ENCODE measurements at regions not wholly inside any gene's neighbourhood (a gene's known extent, or its start where the extent isn't known, plus 50 kb on each side); places are given as distances from the start of the nearest gene placed in this dataset.

DNA sequence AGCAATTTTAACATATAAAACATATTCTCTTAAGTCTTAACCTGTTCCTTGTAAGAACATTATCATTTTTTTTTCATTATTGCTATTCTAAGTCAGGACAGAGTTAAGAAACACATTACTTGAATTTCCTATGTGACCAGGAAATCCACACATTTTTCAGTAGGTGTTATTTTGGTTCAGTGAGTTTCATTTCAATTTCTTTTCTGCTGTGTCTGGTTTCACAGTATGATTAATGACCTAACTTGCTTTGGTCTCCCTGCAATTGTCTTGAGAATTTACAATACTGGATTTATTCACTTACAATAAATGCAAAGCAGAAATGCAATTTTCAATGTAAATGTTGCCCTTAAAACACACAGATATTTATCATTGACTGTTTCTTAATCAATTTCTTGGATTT lies 396.9 kb upstream of the TMTC1 start:
- intact Hi-C loops (cut with DNase I): no loop called here
- no peaks in the 10 kb centered on the region for H3K4me1 ChIP-seq
- no peak for TF ChIP-seq EP300 (IDR thresholded peaks at IDR 0.05)
- TF ChIP-seq, protein P1, sequence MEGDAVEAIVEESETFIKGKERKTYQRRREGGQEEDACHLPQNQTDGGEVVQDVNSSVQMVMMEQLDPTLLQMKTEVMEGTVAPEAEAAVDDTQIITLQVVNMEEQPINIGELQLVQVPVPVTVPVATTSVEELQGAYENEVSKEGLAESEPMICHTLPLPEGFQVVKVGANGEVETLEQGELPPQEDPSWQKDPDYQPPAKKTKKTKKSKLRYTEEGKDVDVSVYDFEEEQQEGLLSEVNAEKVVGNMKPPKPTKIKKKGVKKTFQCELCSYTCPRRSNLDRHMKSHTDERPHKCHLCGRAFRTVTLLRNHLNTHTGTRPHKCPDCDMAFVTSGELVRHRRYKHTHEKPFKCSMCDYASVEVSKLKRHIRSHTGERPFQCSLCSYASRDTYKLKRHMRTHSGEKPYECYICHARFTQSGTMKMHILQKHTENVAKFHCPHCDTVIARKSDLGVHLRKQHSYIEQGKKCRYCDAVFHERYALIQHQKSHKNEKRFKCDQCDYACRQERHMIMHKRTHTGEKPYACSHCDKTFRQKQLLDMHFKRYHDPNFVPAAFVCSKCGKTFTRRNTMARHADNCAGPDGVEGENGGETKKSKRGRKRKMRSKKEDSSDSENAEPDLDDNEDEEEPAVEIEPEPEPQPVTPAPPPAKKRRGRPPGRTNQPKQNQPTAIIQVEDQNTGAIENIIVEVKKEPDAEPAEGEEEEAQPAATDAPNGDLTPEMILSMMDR (IDR thresholded peaks at IDR 0.05): no peak

DNA sequence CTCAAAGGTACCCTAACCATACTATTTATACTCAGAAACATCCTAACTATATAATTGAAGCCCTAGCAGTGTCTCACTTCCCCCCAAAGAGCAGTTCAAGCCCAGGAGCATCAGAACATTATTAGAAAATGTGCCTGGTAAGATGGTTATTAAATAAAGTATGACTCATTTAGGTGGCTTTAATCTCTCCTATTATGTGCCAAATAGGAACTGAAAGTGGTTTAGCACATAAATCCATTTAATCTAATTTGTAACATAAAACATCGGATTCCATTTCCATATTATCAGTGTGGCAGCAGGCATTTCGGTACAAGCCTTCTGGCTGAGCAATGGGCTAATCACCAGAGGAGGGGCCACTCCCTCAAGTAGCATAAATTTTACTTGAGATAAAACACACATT lies 395.2 kb upstream of the TMTC1 start:
- no peaks in the 10 kb centered on the region for H3K27me3 ChIP-seq
- H3K4me3 ChIP-seq: no peak overlapping the region
- H3K27ac ChIP-seq: no peak overlapping the region
- H3K36me3 ChIP-seq: no peaks in the 10 kb centered on the region
- WGBS, 2 donors: 84 to 85% methylated on average over 2 of the region's 2 CpGs
- TF ChIP-seq POLR2A (IDR thresholded peaks at IDR 0.05) (no peak), POLR2AphosphoS5 (IDR thresholded peaks at IDR 0.05) (no peak), EP300 (IDR thresholded peaks at IDR 0.05) (no peak)
- TF ChIP-seq, protein P1 (IDR thresholded peaks at IDR 0.05): no peak
- H3K9me3 ChIP-seq: no peaks in the 10 kb centered on the region
- intact Hi-C loops (cut with DNase I): no loop called here
- no peak for DNase-seq
- no peaks in the 10 kb centered on the region for H3K4me1 ChIP-seq

More for the DNA sequence above, 396.9 kb upstream of the TMTC1 start:
- Histone ChIP-seq H3K9me3 (no peaks in the 10 kb centered on the region), H3K4me3 (no peak overlapping the region), H3K36me3 (no peaks in the 10 kb centered on the region), H3K27ac (no peak overlapping the region), H3K27me3 (no peaks in the 10 kb centered on the region)
- no peak for DNase-seq

DNA sequence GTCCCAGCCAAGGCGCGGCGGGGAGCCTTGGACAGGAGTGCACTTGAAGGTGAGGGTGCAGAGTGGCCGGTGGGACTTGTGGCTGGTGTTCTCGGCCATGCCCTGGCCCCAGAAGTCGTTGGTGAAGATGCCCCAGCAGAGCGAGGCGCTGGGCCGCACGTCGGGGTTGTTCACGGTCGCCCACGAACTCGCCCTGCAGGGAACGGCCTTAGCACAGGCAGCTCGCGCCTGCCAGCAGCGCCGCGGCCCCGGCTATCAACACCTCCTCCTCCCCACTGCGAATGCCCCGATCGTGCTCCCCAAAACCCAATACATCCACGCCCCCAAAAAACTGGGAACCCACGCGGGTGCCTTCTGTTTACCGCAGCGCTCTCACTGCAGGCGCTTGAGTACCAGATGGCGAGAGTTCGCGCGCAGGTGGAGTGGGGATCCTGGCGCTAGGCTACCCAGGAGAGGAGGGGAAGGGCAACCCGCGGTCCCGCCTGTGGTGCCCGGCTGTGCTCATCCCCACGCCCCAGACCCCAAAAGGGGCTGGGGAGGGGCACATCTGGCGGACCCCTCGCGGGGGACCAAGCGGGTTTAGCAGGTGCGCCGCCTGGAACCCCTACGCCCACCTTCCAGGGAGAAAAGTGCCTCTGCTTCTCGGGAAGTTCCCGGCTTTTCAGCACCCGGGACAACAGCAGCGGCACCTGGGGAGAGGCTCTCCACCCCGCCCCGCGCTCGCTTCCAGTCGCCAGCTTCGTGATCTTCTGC lies 386.3 kb upstream of the TMTC1 start:
- 14 to 35% methylated on average over 58 of the region's 58 CpGs for WGBS, 2 donors
- TF ChIP-seq POLR2AphosphoS5 (IDR thresholded peaks at IDR 0.05) (no peak), EP300 (IDR thresholded peaks at IDR 0.05) (no peak), POLR2A (IDR thresholded peaks at IDR 0.05) (no peak)
- TF ChIP-seq, protein P1 (IDR thresholded peaks at IDR 0.05): no peak

DNA sequence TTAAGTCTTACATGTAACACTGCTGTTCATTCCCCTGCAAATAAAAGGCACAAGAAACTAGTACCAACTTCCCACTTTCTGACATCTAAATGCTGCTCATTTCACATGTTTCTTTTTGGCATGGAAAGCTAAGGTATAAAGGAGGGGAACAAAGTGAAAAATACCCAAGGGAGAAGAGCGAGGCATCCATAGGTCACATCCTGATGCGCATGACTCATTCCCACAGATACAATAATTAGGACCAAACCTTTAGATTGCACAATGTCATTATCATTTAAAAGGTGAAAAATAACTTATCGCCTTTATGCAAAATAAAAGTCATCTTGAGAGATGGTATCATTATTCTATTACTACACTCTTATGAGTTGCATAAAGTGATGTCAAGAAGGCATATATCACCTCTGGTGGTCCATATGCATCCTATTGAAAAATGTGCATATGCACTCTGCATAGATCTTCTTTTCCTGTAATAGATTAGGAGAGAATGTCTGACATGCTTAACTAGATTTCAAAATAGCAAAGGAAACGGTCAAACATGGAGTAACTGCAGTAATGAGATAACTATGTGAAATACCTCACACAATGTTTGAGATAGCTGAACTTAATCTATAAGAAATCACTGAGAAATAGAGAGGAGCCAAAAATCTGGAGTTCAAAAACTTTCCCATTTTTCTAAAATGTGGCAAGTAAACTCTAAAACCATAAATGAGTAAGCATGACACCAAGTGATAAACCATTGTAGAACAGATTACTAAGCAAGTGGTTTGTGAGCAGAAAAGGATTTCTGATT lies 382.5 kb upstream of the TMTC1 start:
- Histone ChIP-seq H3K36me3 (no peaks in the 10 kb centered on the region), H3K9me3 (no peaks in the 10 kb centered on the region), H3K27me3 (peaks cover 0 to 22% (median 10%) of the 10 kb centered on the region in 3 donors), H3K27ac (no peak overlapping the region), H3K4me1 (no peaks in the 10 kb centered on the region), H3K4me3 (no peak overlapping the region)
- TF ChIP-seq POLR2A (IDR thresholded peaks at IDR 0.05) (no peak), EP300 (IDR thresholded peaks at IDR 0.05) (no peak), POLR2AphosphoS5 (IDR thresholded peaks at IDR 0.05) (no peak)
- TF ChIP-seq, protein P1 (IDR thresholded peaks at IDR 0.05): no peak
- DNase-seq: no peak
- 81 to 82% methylated on average over 4 of the region's 4 CpGs for WGBS, 2 donors
- intact Hi-C loops (cut with DNase I): no loop called here

More for the DNA sequence above, 386.3 kb upstream of the TMTC1 start:
- no peak for DNase-seq
- intact Hi-C loops (cut with DNase I): no loop called here
- Histone ChIP-seq H3K36me3 (no peaks in the 10 kb centered on the region), H3K4me3 (no peak overlapping the region), H3K9me3 (no peaks in the 10 kb centered on the region), H3K4me1 (no peaks in the 10 kb centered on the region), H3K27ac (no peak overlapping the region), H3K27me3 (peaks cover 0 to 24% (median 10%) of the 10 kb centered on the region in 3 donors)

All from sigmoid colon (tissue), 6 donors.